HCT116 (cell line): ENCODE measurements at regions not wholly inside any gene's neighbourhood (a gene's known extent, or its start where the extent isn't known, plus 50 kb on each side); places are given as distances from the start of the nearest gene placed in this dataset.

ENCODE experiments used
- CEBPB ChIP-seq: IDR thresholded peaks from 2 replicates; pipeline ENCODE4 v1.6.1; 2012; ENCODE audit warnings: low read depth
- EGR1 ChIP-seq: IDR thresholded peaks from 2 replicates; pipeline ENCODE4 v1.6.1; 2012; ENCODE audit warnings: low read depth
- ELF1 ChIP-seq: IDR thresholded peaks from 2 replicates; pipeline ENCODE4 v1.6.1; 2012; ENCODE audit warnings: low read depth, borderline replicate concordance
- EZH2 ChIP-seq: fragments of 200-600 bp; sonication (generic); IDR thresholded peaks from 2 replicates; pipeline ENCODE4 v1.6.1; 2017; ENCODE audit warnings: antibody characterized with exemption, mixed run types
- EZH2phosphoT487 ChIP-seq: fragments of 200-600 bp; IDR thresholded peaks from 2 replicates; pipeline ENCODE4 v1.6.1; 2018; ENCODE audit warnings: antibody characterized with exemption, borderline replicate concordance
- POLR2A ChIP-seq: IDR thresholded peaks from 2 replicates; pipeline ENCODE4 v1.7.0; 2011; ENCODE audit warnings: borderline replicate concordance; ENCODE audit not compliant: insufficient read depth, insufficient read length; ENCODE audit errors: extremely low read depth
- POLR2AphosphoS5 ChIP-seq: IDR thresholded peaks from 2 replicates; pipeline ENCODE4 v1.6.1; 2011; ENCODE audit warnings: mild to moderate bottlenecking, low read depth, low read length, moderate library complexity
- TCF7L2 ChIP-seq: IDR thresholded peaks from 2 replicates; pipeline ENCODE4 v1.7.0; 2011; ENCODE audit warnings: borderline replicate concordance, inconsistent platforms; ENCODE audit not compliant: insufficient read depth, insufficient read length; ENCODE audit errors: extremely low read depth
- YY1 ChIP-seq: IDR thresholded peaks from 2 replicates; pipeline ENCODE4 v1.6.1; 2011; ENCODE audit warnings: low read length, low read depth, moderate library complexity, mild to moderate bottlenecking; ENCODE audit not compliant: insufficient replicate concordance; ENCODE audit errors: extremely low read depth
- ZFX ChIP-seq: fragments of 450-650 bp; IDR thresholded peaks from 2 replicates; pipeline ENCODE4 v1.6.1; 2017
- TF ChIP-seq, protein P1 (sequence below), 3 experiments: fragments of 200-600 bp in 1 of 3; sonication (generic) in 1 of 3; IDR thresholded peaks in 2 of 3; conservative IDR thresholded peaks in 1 of 3; 2 replicates each; pipeline ENCODE4 v1.5.1; 2012 to 2017; ENCODE audit warnings: low read depth in 2 of 3, low read length in 2 of 3, antibody characterized with exemption in 1 of 3, borderline replicate concordance in 1 of 3, control low read depth in 1 of 3, mild to moderate bottlenecking in 1 of 3, mixed read lengths in 1 of 3, mixed run types in 1 of 3, moderate library complexity in 1 of 3; ENCODE audit not compliant: insufficient read depth in 1 of 3
- TF ChIP-seq, protein P2 (sequence below): IDR thresholded peaks from 2 replicates; pipeline ENCODE4 v1.6.1; 2012
- TF ChIP-seq, protein P3 (sequence below): IDR thresholded peaks from 2 replicates; pipeline ENCODE4 v1.6.1; 2012; ENCODE audit warnings: low read depth

DNA sequence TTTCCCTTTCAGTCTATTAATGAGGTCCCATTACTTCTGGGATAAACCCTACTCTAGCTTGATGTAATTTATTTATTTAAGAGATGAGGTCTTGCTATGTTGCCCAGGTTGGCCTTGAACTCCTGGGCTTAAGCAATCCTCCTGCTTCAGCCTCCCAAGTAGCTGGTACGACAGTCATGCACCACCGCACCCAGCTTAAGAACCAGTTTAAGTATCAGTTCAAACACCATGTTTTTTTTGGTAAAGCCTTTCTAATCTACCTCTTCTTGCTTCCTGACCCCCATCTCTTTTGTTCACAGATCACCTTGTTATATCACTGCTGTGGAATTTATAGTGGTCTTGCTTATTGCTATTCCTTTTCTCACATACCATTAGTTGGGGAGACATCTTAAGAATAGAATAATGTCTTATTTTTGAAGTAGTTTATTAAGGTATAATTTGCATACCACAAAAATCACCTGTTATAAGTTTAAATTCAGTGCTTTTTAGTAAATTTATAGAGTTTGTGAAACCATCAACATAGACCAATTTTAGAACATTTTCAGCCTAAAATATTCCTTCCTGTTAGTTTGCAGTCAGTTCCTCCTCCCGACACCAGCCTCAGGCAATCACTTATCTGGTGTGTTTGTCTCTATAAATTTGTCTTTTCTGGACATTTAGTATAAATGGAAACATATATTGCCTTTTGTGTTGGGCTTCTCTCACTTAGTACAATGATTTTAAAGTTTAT lies 257.9 kb downstream of the PDCD6IP start:
- TF ChIP-seq POLR2A (no peak), EZH2 (no peak), ZFX (no peak), POLR2AphosphoS5 (no peak), EZH2phosphoT487 (no peak), ELF1 (no peak), TCF7L2 (no peak), CEBPB (no peak), EGR1 (no peak), YY1 (no peak)
- TF ChIP-seq, protein P1, sequence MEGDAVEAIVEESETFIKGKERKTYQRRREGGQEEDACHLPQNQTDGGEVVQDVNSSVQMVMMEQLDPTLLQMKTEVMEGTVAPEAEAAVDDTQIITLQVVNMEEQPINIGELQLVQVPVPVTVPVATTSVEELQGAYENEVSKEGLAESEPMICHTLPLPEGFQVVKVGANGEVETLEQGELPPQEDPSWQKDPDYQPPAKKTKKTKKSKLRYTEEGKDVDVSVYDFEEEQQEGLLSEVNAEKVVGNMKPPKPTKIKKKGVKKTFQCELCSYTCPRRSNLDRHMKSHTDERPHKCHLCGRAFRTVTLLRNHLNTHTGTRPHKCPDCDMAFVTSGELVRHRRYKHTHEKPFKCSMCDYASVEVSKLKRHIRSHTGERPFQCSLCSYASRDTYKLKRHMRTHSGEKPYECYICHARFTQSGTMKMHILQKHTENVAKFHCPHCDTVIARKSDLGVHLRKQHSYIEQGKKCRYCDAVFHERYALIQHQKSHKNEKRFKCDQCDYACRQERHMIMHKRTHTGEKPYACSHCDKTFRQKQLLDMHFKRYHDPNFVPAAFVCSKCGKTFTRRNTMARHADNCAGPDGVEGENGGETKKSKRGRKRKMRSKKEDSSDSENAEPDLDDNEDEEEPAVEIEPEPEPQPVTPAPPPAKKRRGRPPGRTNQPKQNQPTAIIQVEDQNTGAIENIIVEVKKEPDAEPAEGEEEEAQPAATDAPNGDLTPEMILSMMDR (IDR thresholded peaks at IDR 0.05 in 2 of 3, conservative IDR thresholded peaks at IDR 0.05 in 1 of 3; ENCODE audit: borderline replicate concordance in 1 of 3, insufficient read depth in 1 of 3, low read depth in 2 of 3, low read length in 2 of 3), result no peak
- TF ChIP-seq, protein P2, sequence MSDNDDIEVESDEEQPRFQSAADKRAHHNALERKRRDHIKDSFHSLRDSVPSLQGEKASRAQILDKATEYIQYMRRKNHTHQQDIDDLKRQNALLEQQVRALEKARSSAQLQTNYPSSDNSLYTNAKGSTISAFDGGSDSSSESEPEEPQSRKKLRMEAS, result no peak
- TF ChIP-seq, protein P3, sequence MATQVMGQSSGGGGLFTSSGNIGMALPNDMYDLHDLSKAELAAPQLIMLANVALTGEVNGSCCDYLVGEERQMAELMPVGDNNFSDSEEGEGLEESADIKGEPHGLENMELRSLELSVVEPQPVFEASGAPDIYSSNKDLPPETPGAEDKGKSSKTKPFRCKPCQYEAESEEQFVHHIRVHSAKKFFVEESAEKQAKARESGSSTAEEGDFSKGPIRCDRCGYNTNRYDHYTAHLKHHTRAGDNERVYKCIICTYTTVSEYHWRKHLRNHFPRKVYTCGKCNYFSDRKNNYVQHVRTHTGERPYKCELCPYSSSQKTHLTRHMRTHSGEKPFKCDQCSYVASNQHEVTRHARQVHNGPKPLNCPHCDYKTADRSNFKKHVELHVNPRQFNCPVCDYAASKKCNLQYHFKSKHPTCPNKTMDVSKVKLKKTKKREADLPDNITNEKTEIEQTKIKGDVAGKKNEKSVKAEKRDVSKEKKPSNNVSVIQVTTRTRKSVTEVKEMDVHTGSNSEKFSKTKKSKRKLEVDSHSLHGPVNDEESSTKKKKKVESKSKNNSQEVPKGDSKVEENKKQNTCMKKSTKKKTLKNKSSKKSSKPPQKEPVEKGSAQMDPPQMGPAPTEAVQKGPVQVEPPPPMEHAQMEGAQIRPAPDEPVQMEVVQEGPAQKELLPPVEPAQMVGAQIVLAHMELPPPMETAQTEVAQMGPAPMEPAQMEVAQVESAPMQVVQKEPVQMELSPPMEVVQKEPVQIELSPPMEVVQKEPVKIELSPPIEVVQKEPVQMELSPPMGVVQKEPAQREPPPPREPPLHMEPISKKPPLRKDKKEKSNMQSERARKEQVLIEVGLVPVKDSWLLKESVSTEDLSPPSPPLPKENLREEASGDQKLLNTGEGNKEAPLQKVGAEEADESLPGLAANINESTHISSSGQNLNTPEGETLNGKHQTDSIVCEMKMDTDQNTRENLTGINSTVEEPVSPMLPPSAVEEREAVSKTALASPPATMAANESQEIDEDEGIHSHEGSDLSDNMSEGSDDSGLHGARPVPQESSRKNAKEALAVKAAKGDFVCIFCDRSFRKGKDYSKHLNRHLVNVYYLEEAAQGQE, result no peak
